ENCODE measurements at regions not wholly inside any gene's neighbourhood (a gene's known extent, or its start where the extent isn't known, plus 50 kb on each side); places are given as distances from the start of the nearest gene placed in this dataset.

- TF ChIP-seq, protein P1, sequence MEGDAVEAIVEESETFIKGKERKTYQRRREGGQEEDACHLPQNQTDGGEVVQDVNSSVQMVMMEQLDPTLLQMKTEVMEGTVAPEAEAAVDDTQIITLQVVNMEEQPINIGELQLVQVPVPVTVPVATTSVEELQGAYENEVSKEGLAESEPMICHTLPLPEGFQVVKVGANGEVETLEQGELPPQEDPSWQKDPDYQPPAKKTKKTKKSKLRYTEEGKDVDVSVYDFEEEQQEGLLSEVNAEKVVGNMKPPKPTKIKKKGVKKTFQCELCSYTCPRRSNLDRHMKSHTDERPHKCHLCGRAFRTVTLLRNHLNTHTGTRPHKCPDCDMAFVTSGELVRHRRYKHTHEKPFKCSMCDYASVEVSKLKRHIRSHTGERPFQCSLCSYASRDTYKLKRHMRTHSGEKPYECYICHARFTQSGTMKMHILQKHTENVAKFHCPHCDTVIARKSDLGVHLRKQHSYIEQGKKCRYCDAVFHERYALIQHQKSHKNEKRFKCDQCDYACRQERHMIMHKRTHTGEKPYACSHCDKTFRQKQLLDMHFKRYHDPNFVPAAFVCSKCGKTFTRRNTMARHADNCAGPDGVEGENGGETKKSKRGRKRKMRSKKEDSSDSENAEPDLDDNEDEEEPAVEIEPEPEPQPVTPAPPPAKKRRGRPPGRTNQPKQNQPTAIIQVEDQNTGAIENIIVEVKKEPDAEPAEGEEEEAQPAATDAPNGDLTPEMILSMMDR (IDR thresholded peaks at IDR 0.05 in 4 of 5, conservative IDR thresholded peaks at IDR 0.05 in 1 of 5): no peak
- no peak for TF ChIP-seq POLR2A (IDR thresholded peaks at IDR 0.05)
Observed at GRCh38 chr5:62168506-62169281, 137.3 kb upstream of the KIF2A start.

Data from gastrocnemius medialis (tissue), 4 donors.